ENCODE measurements at regions not wholly inside any gene's neighbourhood (a gene's known extent, or its start where the extent isn't known, plus 50 kb on each side); places are given as distances from the start of the nearest gene placed in this dataset.

GRCh38 chr16:85284141-85284817 is 172.0 kb upstream of the CIBAR2 start:
- TF ChIP-seq EZH2 (IDR thresholded peaks at IDR 0.05; ENCODE audit: low read length) (no peak), CTCF (optimal IDR thresholded peaks at IDR 0.05 in 1 of 3, IDR thresholded peaks at IDR 0.05 in 1 of 3, conservative IDR thresholded peaks at IDR 0.05 in 1 of 3; ENCODE audit: extremely low read depth in 1 of 3, insufficient read depth in 2 of 3, low read length in 3 of 3) (no peak)
